Nephron progenitor cell (in vitro differentiated cells): ENCODE measurements at regions not wholly inside any gene's neighbourhood (a gene's known extent, or its start where the extent isn't known, plus 50 kb on each side); places are given as distances from the start of the nearest gene placed in this dataset.

ENCODE experiments used
- DNase-seq: peaks from one replicate; pipeline ENCODE4 v3.0.0; 2021
- H3K27ac Mint-ChIP-seq: 2 replicates; pipeline ENCODE4 v1.8.0; 2021; ENCODE audit warnings: mild to moderate bottlenecking, moderate library complexity, mixed read lengths
- H3K27me3 Mint-ChIP-seq: 2 replicates; pipeline ENCODE4 v1.8.0; 2021; ENCODE audit warnings: mild to moderate bottlenecking, low read depth, mixed read lengths; ENCODE audit not compliant: poor library complexity
- H3K36me3 Mint-ChIP-seq: 2 replicates; pipeline ENCODE4 v1.8.0; 2021; ENCODE audit warnings: low read depth, mixed read lengths
- H3K4me1 Mint-ChIP-seq: 2 replicates; pipeline ENCODE4 v1.8.0; 2021; ENCODE audit warnings: mixed read lengths
- H3K4me3 Mint-ChIP-seq: 2 replicates; pipeline ENCODE4 v1.8.0; 2021; ENCODE audit warnings: mild to moderate bottlenecking, moderate library complexity, mixed read lengths
- H3K9me3 Mint-ChIP-seq: 2 replicates; pipeline ENCODE4 v1.8.0; 2021; ENCODE audit warnings: mild to moderate bottlenecking, moderate library complexity, mixed read lengths
- TF ChIP-seq, protein P1 (sequence below): fragments of 200-600 bp; sonication (generic); IDR thresholded peaks from 2 replicates; pipeline ENCODE4 v1.5.0; 2021; ENCODE audit warnings: antibody characterized with exemption

DNA sequence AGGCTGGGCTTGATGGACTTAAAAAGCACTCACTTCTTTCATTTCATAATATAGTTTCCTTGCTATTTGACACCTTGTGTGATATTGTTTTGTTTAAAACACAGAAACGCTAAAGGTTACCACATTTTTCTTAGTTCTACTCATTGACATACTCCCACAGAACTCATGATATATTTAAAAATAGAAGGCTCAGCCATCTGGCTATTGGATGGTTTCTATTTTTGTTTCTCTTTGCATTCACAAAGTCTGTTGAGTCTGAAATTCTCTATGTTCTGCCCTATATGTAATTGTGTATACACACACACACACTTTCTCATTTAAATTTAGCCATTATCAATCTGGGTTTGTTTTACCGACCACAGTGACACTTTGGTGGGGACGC, 128.2 kb downstream of the SOX2 start:
- H3K27me3 Mint-ChIP-seq = no peaks in the 10 kb centered on the region
- H3K4me3 Mint-ChIP-seq = no peak overlapping the region
- no peaks in the 10 kb centered on the region for H3K36me3 Mint-ChIP-seq
- H3K4me1 Mint-ChIP-seq = peaks cover 4% of the 10 kb centered on the region
- TF ChIP-seq, protein P1, sequence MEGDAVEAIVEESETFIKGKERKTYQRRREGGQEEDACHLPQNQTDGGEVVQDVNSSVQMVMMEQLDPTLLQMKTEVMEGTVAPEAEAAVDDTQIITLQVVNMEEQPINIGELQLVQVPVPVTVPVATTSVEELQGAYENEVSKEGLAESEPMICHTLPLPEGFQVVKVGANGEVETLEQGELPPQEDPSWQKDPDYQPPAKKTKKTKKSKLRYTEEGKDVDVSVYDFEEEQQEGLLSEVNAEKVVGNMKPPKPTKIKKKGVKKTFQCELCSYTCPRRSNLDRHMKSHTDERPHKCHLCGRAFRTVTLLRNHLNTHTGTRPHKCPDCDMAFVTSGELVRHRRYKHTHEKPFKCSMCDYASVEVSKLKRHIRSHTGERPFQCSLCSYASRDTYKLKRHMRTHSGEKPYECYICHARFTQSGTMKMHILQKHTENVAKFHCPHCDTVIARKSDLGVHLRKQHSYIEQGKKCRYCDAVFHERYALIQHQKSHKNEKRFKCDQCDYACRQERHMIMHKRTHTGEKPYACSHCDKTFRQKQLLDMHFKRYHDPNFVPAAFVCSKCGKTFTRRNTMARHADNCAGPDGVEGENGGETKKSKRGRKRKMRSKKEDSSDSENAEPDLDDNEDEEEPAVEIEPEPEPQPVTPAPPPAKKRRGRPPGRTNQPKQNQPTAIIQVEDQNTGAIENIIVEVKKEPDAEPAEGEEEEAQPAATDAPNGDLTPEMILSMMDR = no peak
- no peaks in the 10 kb centered on the region for H3K9me3 Mint-ChIP-seq
- no peak overlapping the region for H3K27ac Mint-ChIP-seq
- no peak for DNase-seq

DNA sequence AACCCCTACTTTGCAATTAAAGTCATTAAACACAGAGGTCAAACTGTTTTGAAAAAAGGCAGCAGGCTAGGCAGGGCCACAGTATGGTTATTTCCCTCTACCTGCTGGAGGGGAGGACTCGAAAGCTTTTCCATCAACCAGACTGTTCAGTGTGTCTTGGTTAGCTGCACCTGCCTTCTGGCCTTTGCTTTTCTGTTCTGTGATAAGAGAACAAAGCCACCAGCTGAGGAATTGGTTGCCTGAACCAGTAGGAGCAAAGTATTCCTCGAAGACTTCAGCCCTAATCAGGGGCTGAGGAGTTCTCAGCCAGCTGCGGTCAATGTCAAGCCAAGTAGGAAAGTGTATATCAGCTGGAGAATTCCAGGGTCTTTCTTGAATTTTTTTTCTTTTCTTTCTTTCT, 132.5 kb downstream of the SOX2 start:
- Mint-ChIP-seq H3K4me3 (no peak overlapping the region), H3K27ac (no peak overlapping the region), H3K4me1 (no peaks in the 10 kb centered on the region), H3K36me3 (no peaks in the 10 kb centered on the region), H3K9me3 (no peaks in the 10 kb centered on the region), H3K27me3 (no peaks in the 10 kb centered on the region)
- TF ChIP-seq, protein P1 = no peak
- DNase-seq = no peak

DNA sequence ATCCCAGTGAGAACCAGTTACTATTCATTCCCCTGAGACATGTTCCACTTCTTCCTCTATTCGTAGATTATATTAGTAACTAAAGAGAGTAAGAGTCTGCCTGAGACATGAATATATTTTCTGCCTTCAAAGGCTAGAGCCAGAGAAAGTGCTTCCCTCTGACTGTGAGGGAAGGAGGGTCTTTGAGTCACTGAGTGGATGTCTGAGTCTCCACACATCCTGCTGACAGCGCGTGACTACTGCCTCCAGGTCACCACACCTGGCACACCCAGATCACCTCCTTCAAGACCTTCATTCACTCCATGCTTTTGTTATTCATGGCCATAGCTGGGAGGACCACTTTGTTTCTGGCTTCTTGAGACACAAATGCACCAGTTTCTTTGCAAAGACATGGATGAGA, 135.6 kb downstream of the SOX2 start:
- H3K27ac Mint-ChIP-seq = no peak overlapping the region
- DNase-seq = no peak
- no peaks in the 10 kb centered on the region for H3K9me3 Mint-ChIP-seq
- peaks cover 10% of the 10 kb centered on the region for H3K4me1 Mint-ChIP-seq
- no peaks in the 10 kb centered on the region for H3K36me3 Mint-ChIP-seq
- H3K4me3 Mint-ChIP-seq = no peak overlapping the region
- TF ChIP-seq, protein P1 = no peak
- H3K27me3 Mint-ChIP-seq = peaks cover 4% of the 10 kb centered on the region

DNA sequence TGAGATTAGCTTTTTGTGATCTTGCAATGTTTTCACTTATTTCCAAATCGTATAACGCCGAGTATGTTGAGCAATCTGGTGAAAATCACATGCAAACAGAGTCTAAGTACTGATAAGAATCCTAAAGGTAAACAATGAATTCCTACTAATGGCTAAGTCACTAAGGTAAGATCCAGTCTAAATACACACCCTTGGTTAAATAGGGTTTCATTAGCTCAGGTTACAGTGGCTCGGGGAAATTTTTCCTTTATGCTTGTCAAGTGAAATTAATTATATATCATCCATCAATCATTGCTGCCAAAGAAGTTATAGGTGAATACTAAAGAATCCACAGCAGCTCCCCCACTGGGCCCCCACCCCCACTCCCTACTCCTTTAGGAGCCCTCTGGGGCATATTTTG, 139.3 kb downstream of the SOX2 start:
- H3K4me3 Mint-ChIP-seq = no peak overlapping the region

DNA sequence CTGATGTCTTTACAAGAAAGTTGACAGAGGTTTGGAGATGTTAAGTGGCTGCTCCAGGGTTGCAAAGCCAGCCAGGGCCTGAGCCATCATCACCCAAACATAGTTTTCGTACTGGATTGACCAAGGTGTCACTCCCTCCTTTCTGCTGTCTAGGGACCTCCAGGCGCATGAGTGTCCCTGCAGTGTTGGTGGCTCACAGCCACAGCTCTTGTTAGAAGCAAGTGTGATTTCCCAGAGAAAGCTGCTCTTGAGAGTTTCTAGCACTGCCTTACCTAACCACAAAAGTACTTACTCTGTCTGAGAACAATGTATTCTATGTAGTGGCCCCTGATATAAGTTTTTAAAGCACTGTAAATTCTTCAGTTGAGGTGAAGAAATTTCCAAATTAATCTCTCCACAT, 144.1 kb downstream of the SOX2 start:
- Mint-ChIP-seq H3K4me1 (peaks cover 20% of the 10 kb centered on the region), H3K9me3 (peaks cover 4% of the 10 kb centered on the region), H3K36me3 (no peaks in the 10 kb centered on the region), H3K4me3 (no peak overlapping the region), H3K27me3 (peaks cover 11% of the 10 kb centered on the region), H3K27ac (peak overlapping the region; percentile 8)
- TF ChIP-seq, protein P1 = no peak
- DNase-seq = no peak

More for the DNA sequence above, 139.3 kb downstream of the SOX2 start:
- no peak overlapping the region for H3K27ac Mint-ChIP-seq
- no peaks in the 10 kb centered on the region for H3K36me3 Mint-ChIP-seq
- DNase-seq = no peak
- peaks cover 23% of the 10 kb centered on the region for H3K4me1 Mint-ChIP-seq
- peaks cover 4% of the 10 kb centered on the region for H3K9me3 Mint-ChIP-seq
- H3K27me3 Mint-ChIP-seq = peaks cover 8% of the 10 kb centered on the region
- TF ChIP-seq, protein P1 = no peak

DNA sequence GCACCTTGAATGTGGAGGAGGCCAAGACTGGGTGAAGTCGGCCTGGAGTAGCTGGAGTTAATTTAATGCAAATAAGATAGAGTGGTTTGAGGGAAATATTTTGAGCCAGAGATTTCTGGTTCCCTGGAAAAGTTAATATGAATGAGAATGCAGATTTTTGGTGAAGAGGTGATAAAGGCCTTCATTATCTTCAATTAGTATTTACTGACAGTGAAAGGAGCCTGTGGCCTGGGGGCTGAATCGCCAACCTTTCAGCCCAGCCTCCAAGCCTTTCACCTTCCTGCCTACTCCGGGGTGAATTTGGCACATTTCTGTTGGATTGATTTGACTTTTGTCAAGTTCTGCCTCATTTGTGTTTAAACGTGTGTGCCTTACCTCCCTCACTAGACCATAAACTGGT, 147.8 kb downstream of the SOX2 start:
- TF ChIP-seq, protein P1 = no peak
- Mint-ChIP-seq H3K4me1 (peaks cover 13% of the 10 kb centered on the region), H3K27me3 (peaks cover 10% of the 10 kb centered on the region), H3K36me3 (no peaks in the 10 kb centered on the region), H3K4me3 (no peak overlapping the region), H3K27ac (no peak overlapping the region), H3K9me3 (peaks cover 4% of the 10 kb centered on the region)
- DNase-seq = no peak
